ENCODE measurements at regions not wholly inside any gene's neighbourhood (a gene's known extent, or its start where the extent isn't known, plus 50 kb on each side); places are given as distances from the start of the nearest gene placed in this dataset.

DNA sequence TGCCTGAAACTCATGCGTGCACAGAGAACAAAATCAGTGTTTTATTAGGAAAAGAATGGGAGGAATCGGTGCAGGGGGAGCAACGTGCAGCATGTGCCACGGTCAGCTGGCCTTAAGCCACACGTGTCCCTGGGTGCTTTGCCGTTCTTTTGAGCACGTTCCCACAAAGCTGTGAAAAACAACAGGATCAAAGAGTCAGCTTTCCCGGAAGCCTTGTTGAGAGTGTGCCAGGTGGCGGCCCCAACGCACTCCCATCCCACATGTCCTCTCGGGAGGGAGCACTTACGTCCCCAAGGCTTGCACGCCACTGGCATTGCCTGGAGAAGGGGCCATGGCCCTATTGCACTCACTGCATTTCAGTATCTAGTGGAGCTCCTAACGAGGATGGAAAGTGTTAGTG is 511.2 kb downstream of the EIPR1 start:
- no peak for TF ChIP-seq ZFP30 (CRISPR knock-in tag; IDR thresholded peaks at IDR 0.05)
- TF ChIP-seq CSRNP3 (CRISPR knock-in tag; IDR thresholded peaks at IDR 0.05) = no peak
- TF ChIP-seq CREB5 (CRISPR knock-in tag; IDR thresholded peaks at IDR 0.05; ENCODE audit: low read depth) = no peak
- no peak for TF ChIP-seq SNAI2 (CRISPR knock-in tag; IDR thresholded peaks at IDR 0.05)
- no peak for TF ChIP-seq PPARA (CRISPR knock-in tag; IDR thresholded peaks at IDR 0.05; ENCODE audit: borderline replicate concordance)
- TF ChIP-seq ESRRG (CRISPR knock-in tag; IDR thresholded peaks at IDR 0.05) = no peak
- no peak for TF ChIP-seq TSHZ2 (CRISPR knock-in tag; IDR thresholded peaks at IDR 0.05)
- no peak for TF ChIP-seq ARNTL (CRISPR knock-in tag; IDR thresholded peaks at IDR 0.05; ENCODE audit: borderline replicate concordance, low read depth)
- no peak for TF ChIP-seq ZC3H10 (CRISPR knock-in tag; IDR thresholded peaks at IDR 0.05)
- TF ChIP-seq, protein P1, sequence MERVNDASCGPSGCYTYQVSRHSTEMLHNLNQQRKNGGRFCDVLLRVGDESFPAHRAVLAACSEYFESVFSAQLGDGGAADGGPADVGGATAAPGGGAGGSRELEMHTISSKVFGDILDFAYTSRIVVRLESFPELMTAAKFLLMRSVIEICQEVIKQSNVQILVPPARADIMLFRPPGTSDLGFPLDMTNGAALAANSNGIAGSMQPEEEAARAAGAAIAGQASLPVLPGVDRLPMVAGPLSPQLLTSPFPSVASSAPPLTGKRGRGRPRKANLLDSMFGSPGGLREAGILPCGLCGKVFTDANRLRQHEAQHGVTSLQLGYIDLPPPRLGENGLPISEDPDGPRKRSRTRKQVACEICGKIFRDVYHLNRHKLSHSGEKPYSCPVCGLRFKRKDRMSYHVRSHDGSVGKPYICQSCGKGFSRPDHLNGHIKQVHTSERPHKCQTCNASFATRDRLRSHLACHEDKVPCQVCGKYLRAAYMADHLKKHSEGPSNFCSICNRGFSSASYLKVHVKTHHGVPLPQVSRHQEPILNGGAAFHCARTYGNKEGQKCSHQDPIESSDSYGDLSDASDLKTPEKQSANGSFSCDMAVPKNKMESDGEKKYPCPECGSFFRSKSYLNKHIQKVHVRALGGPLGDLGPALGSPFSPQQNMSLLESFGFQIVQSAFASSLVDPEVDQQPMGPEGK (CRISPR knock-in tag; IDR thresholded peaks at IDR 0.05; ENCODE audit: borderline replicate concordance) = no peak
- no peak for TF ChIP-seq RARB (CRISPR knock-in tag; IDR thresholded peaks at IDR 0.05)
- no peak for TF ChIP-seq TCF4 (CRISPR knock-in tag; IDR thresholded peaks at IDR 0.05; ENCODE audit: borderline replicate concordance)
- TF ChIP-seq ISL1 (CRISPR knock-in tag; IDR thresholded peaks at IDR 0.05) = no peak
- no peak for TF ChIP-seq BACH2 (CRISPR knock-in tag; IDR thresholded peaks at IDR 0.05; ENCODE audit: borderline replicate concordance)

All from SK-N-SH treated with all-trans-retinoic acid at 6 μM for 48 hours (cell line).